HEK293 (cell line): ENCODE measurements at regions not wholly inside any gene's neighbourhood (a gene's known extent, or its start where the extent isn't known, plus 50 kb on each side); places are given as distances from the start of the nearest gene placed in this dataset.

Experiments used
- CTCF ChIA-PET: fragments of 350-600 bp; formaldehyde crosslinking; extraction: SDS; loops from one replicate; lab custom pipeline; 2021; ENCODE audit warnings: antibody characterized with exemption; lab: Yijun Ruan, JAX
- POLR2A ChIA-PET: fragments of 300-600 bp; formaldehyde crosslinking; extraction: SDS; loops from one replicate; lab custom pipeline; 2020; ENCODE audit warnings: antibody characterized with exemption, inconsistent platforms; lab: Yijun Ruan, JAX
- H3K27ac ChIP-seq: fragments of 200-500 bp; sonication (Bioruptor generic); 2 replicates; pipeline ENCODE4 v1.5.1; 2014; ENCODE audit warnings: low read depth, low read length, control low read depth, inconsistent platforms; ENCODE audit errors: extremely low read depth
- H3K36me3 ChIP-seq, 2 experiments: fragments of 200-500 bp in 1 of 2; sonication (Bioruptor generic) in 1 of 2; 1 replicate in 1 of 2; 2 replicates in 1 of 2; pipeline ENCODE4 v1.5.1; 2014 to 2017; ENCODE audit warnings: inconsistent platforms in 2 of 2, low read length in 2 of 2; ENCODE audit not compliant: control insufficient read depth in 2 of 2, insufficient read depth in 1 of 2
- H3K4me1 ChIP-seq: fragments of 200-500 bp; sonication (Bioruptor generic); 2 replicates; pipeline ENCODE4 v1.5.1; 2014; ENCODE audit warnings: mild to moderate bottlenecking, low read length, inconsistent platforms; ENCODE audit not compliant: control insufficient read depth, insufficient read depth
- H3K4me3 ChIP-seq: 2 replicates; pipeline ENCODE4 v1.5.1; 2011; ENCODE audit warnings: low read depth, mild to moderate bottlenecking, control low read depth, low read length, moderate library complexity
- H3K9me3 ChIP-seq: fragments of 200-500 bp; sonication (Bioruptor generic); 2 replicates; pipeline ENCODE4 v1.5.1; 2014; ENCODE audit warnings: low read depth, low read length, inconsistent platforms; ENCODE audit not compliant: control insufficient read depth, insufficient read depth
- IKZF3 ChIP-seq: fragments of 450-650 bp; IDR thresholded peaks from 2 replicates; pipeline ENCODE4 v1.5.0; 2018; ENCODE audit warnings: missing biosample characterization, mild to moderate bottlenecking, missing genetic modification characterization, moderate library complexity
- INSM2 ChIP-seq: fragments of 450-650 bp; formaldehyde crosslinking; IDR thresholded peaks from 2 replicates; pipeline ENCODE4 v1.5.1; 2016; ENCODE audit warnings: missing biosample characterization, missing genetic modification characterization
- KLF1 ChIP-seq: fragments of 450-650 bp; formaldehyde crosslinking; IDR thresholded peaks from 2 replicates; pipeline ENCODE4 v1.5.1; 2016; ENCODE audit warnings: missing biosample characterization, missing genetic modification characterization
- KLF17 ChIP-seq: fragments of 450-650 bp; formaldehyde crosslinking; IDR thresholded peaks from 2 replicates; pipeline ENCODE4 v1.5.1; 2016; ENCODE audit warnings: missing biosample characterization, missing genetic modification characterization
- KLF9 ChIP-seq: fragments of 450-650 bp; formaldehyde crosslinking; IDR thresholded peaks from 2 replicates; pipeline ENCODE4 v1.5.1; 2016; ENCODE audit warnings: missing biosample characterization, missing genetic modification characterization, low read depth
- PATZ1 ChIP-seq: fragments of 450-650 bp; formaldehyde crosslinking; IDR thresholded peaks from 2 replicates; pipeline ENCODE4 v1.5.1; 2016; ENCODE audit warnings: missing biosample characterization, missing genetic modification characterization
- PRDM4 ChIP-seq: fragments of 450-650 bp; formaldehyde crosslinking; IDR thresholded peaks from 2 replicates; pipeline ENCODE4 v1.5.1; 2017; ENCODE audit warnings: missing biosample characterization, missing genetic modification characterization
- REST ChIP-seq: fragments of 450-650 bp; formaldehyde crosslinking; IDR thresholded peaks from 2 replicates; pipeline ENCODE4 v1.5.1; 2016; ENCODE audit warnings: missing biosample characterization, missing genetic modification characterization
- SP2 ChIP-seq: fragments of 450-650 bp; formaldehyde crosslinking; IDR thresholded peaks from 2 replicates; pipeline ENCODE4 v1.5.1; 2016; ENCODE audit warnings: missing biosample characterization, missing genetic modification characterization
- TRIM28 ChIP-seq: IDR thresholded peaks from 2 replicates; pipeline ENCODE4 v1.6.1; 2011; ENCODE audit warnings: low read length, control low read depth, borderline replicate concordance
- YY2 ChIP-seq: fragments of 450-650 bp; formaldehyde crosslinking; IDR thresholded peaks from 2 replicates; pipeline ENCODE4 v1.5.1; 2016; ENCODE audit warnings: missing biosample characterization, missing genetic modification characterization
- ZBTB11 ChIP-seq: fragments of 450-650 bp; formaldehyde crosslinking; conservative IDR thresholded peaks from 2 replicates; pipeline ENCODE4 v1.5.1; 2016; ENCODE audit warnings: low read depth, missing biosample characterization, missing genetic modification characterization
- ZNF133 ChIP-seq: fragments of 450-650 bp; formaldehyde crosslinking; IDR thresholded peaks from 2 replicates; pipeline ENCODE4 v1.5.1; 2016; ENCODE audit warnings: missing biosample characterization, missing genetic modification characterization
- ZNF26 ChIP-seq: fragments of 450-650 bp; formaldehyde crosslinking; IDR thresholded peaks from 2 replicates; pipeline ENCODE4 v1.5.1; 2016; ENCODE audit warnings: missing biosample characterization, missing genetic modification characterization
- ZNF302 ChIP-seq: fragments of 450-650 bp; formaldehyde crosslinking; IDR thresholded peaks from 2 replicates; pipeline ENCODE4 v1.5.1; 2016; ENCODE audit warnings: missing biosample characterization, missing genetic modification characterization, low read depth
- ZNF341 ChIP-seq: fragments of 450-650 bp; formaldehyde crosslinking; IDR thresholded peaks from 2 replicates; pipeline ENCODE4; 2016; ENCODE audit warnings: low read depth, missing biosample characterization, missing genetic modification characterization
- ZNF558 ChIP-seq: fragments of 450-650 bp; formaldehyde crosslinking; IDR thresholded peaks from 2 replicates; pipeline ENCODE4 v1.5.1; 2016; ENCODE audit warnings: missing biosample characterization, missing genetic modification characterization
- ZNF596 ChIP-seq: fragments of 450-650 bp; IDR thresholded peaks from 2 replicates; pipeline ENCODE4 v1.5.0; 2018; ENCODE audit warnings: missing biosample characterization, mild to moderate bottlenecking, missing genetic modification characterization, moderate library complexity
- ZNF658 ChIP-seq: fragments of 450-650 bp; formaldehyde crosslinking; IDR thresholded peaks from 2 replicates; pipeline ENCODE4; 2016; ENCODE audit warnings: missing biosample characterization, missing genetic modification characterization
- ZNF768 ChIP-seq: fragments of 450-650 bp; formaldehyde crosslinking; IDR thresholded peaks from 2 replicates; pipeline ENCODE4 v1.5.1; 2018; ENCODE audit warnings: missing biosample characterization, mild to moderate bottlenecking, missing genetic modification characterization
- ZNF791 ChIP-seq: fragments of 450-650 bp; formaldehyde crosslinking; IDR thresholded peaks from 2 replicates; pipeline ENCODE4 v1.5.1; 2016; ENCODE audit warnings: missing biosample characterization, missing genetic modification characterization

GRCh38 chrX:66728818-66729271 lies 90.0 kb upstream of the EDA2R start (continued):
- no peak for TF ChIP-seq ZNF26 (tag by site-specific recombination)
- 0 out of 2 replicates have a peak, but pooled peaks have one; percentile 19 for TF ChIP-seq INSM2 (tag by site-specific recombination)
- no peak for TF ChIP-seq PRDM4 (tag by site-specific recombination)
- TF ChIP-seq ZNF791 (tag by site-specific recombination): no peak
- TF ChIP-seq TRIM28: peak; percentile 68
- no peak for TF ChIP-seq ZNF302 (tag by site-specific recombination)
- no peak for TF ChIP-seq ZNF558 (tag by site-specific recombination)
- TF ChIP-seq KLF9 (tag by site-specific recombination): 0 out of 2 replicates have a peak, but pooled peaks have one; percentile 38
- no peak for TF ChIP-seq ZBTB11 (tag by site-specific recombination)
- TF ChIP-seq KLF17 (tag by site-specific recombination): no peak

GRCh38 chrX:66717926-66718325 lies 79.0 kb upstream of the EDA2R start:
- CTCF ChIA-PET: interaction anchor here (1.0 to 1.3 kb wide), 2 partner anchors 11 to 14 kb away, joined by 3 to 7 read pairs; no protein-coding TSS in a partner anchor
- Histone ChIP-seq H3K4me1 (no peaks in the 10 kb centered on the region), H3K36me3 (no peaks in the 10 kb centered on the region), H3K9me3 (no peaks in the 10 kb centered on the region; the same call in 1 of the 2 replicates), H3K4me3 (no peak overlapping the region), H3K27ac (no peak overlapping the region)
- POLR2A ChIA-PET: no interaction called here
- TF ChIP-seq KLF1: no peak
- TF ChIP-seq ZNF133: no peak
- no peak for TF ChIP-seq TRIM28
- no peak for TF ChIP-seq ZNF341
- TF ChIP-seq REST (tag by site-specific recombination): no peak
- TF ChIP-seq YY2 (tag by site-specific recombination): no peak
- no peak for TF ChIP-seq ZNF768 (tag by site-specific recombination)
- no peak for TF ChIP-seq PATZ1 (tag by site-specific recombination)
- no peak for TF ChIP-seq ZNF658 (tag by site-specific recombination)
- no peak for TF ChIP-seq ZNF596 (tag by site-specific recombination)
- TF ChIP-seq IKZF3 (tag by site-specific recombination): no peak
- no peak for TF ChIP-seq SP2 (tag by site-specific recombination)
